GM21576 (cell line): ENCODE measurements at regions not wholly inside any gene's neighbourhood (a gene's known extent, or its start where the extent isn't known, plus 50 kb on each side); places are given as distances from the start of the nearest gene placed in this dataset.
"Not testable (repeated sequence)": the region's sequence is repeated elsewhere in the genome, so short reads cannot be mapped to it uniquely, and the experiment has no call there.

Experiments used
- ATAC-seq: cut with Tn5 transposase; IDR thresholded peaks from one replicate; pipeline ENCODE4 v1.9.1; 2021; ENCODE audit warnings: mild to moderate bottlenecking, moderate library complexity; ENCODE audit not compliant: unreplicated experiment

DNA sequence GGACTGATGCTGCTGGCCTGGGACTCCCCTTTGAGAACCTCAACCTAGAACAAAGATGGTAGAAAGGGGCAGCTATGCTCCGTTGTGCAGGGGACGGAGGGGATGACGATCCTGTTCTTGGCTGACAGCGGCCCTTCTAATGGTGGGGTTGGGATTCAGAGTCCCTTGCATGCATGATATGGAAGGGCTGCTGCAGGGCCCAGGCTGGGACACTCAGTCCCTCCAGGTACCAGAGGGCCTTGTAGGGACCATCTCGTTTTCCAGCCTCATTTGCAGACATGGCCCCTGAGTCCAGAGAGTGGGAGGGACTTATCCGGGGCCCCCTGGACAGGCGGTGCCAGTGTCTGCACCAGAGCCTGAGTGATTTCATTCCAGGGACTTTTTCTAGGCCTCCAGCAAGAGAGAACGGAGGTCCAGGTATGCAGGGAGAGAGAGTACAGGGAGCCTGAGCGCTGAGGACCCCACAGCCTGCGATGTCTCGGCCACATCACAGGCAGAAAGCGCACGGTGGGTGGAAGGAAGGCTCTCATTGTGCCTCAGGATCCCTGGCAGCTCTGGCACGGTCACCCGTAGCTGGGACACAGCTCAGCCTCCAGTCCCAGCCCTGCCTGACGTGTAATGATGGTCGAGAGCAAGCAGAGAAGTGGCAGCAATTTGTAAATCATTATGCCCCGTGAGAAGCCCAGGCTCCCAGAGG is 860.8 kb downstream of the TBC1D22A start:
- no peak for ATAC-seq

DNA sequence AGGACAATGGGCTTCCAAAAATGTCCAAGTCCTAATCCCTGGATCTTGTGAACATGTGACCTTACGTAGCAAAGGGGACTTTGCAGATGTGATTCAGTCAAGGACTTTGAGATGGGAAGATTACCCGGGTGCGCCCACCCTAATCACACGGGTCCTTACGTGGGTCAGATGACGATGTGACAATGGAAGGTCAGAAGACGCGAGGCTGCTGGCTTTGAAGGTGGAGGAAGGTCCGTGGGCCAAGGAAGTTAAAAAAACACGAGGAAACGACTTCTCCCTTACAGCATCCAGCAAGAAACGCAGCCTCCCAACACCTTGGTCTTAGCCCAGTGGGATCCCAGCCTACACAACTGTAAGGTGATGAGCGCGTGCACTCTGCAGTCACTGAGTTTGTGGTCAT is 860.1 kb downstream of the TBC1D22A start:
- no peak for ATAC-seq

DNA sequence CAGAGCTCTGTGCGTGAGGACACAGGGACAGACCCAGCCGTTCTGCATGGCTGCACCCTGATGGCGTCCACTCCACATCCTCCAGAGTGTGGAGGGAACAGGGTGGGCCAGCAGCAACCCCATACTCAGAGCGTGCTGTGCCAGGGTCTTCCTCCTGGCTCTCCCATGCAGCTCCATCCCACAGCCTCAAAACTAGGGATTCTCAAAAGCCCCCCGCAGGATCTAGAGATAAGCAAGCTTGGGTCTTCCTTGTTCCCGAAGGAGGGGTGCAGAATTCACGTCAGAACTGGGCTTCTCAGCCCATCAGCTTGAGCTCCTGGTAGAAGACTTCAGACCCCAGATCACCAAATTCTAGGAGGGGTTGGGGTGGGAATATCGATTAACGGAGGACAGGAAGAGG is 858.8 kb downstream of the TBC1D22A start:
- ATAC-seq: no peak

DNA sequence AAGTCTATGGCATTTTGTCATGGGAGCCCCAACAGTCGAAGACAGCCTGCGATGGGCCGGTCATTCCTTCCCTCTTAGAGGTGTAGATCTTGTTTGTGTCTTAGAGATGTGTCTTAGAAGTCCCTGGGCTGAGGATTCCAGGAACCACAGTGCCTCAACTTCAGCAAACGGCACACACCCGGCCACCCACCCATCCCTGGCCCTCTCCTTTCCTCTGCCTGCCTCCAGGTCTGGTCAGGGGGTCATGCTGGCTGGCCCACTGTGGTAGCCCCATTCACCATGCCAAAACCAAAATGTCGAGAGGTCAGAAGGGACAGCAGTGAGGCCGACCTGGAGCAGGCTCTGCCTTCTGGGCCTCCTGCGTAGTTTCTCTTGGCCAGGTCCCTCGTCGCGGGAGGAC is 857.9 kb downstream of the TBC1D22A start:
- no peak for ATAC-seq

DNA sequence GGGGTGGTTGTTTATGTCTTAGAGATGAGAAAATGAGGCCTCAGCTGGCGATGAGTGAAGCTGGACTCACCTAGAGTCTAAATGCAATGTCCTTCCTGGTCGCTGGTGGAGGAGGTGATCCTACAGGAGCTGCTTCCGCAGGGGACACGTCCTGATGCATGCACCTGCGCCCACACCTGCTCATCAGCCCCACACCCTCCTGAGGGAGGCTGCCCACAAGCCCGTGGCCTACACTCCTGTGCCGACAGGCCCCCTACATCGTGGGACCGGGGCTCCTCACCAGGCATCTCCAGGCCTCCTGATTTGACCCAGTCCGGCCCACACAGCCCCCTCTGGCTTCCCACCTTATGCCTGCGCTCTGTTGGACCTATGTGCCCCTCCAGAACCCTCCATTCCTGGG is 857.2 kb downstream of the TBC1D22A start:
- no peak for ATAC-seq

DNA sequence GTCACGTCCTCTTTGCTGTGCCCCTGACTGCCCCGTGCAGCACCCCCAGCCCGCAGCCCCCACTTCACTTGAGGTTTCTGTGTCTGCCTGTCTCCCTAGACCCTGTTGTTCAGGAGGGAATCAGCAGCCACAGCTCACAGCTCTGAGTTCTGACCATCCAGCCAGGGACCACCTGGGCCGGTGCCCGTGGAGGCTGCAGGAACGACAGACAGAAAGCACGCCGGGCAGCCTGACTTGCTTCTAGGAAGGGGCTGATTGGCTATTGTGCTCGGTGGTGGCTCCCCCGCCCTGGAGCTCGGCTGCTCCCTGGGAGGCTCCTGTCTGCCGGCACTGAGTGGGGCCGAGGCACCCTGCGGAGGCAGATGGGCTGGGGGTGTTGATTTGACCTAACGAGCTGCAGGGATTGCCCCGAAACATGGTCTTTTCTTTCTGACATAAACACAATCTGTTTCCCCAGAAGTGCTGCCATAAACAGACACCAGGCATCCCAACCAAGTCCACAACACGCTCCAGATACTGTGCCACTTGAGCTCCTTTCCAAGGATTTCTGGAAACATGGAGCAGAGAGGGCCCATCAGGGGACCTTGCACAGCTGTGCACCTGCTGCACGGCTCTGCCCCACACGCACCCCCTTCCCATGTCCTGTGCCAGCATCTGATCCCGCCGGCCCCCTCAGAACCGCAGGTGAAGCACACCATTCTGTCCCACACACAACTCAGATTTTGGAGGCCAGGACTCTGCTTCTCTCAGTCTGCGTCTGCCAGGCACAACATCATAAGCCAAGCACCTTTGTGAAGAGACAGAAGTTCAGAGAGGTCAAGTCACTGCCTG is 855.9 kb downstream of the TBC1D22A start:
- ATAC-seq: no peak

DNA sequence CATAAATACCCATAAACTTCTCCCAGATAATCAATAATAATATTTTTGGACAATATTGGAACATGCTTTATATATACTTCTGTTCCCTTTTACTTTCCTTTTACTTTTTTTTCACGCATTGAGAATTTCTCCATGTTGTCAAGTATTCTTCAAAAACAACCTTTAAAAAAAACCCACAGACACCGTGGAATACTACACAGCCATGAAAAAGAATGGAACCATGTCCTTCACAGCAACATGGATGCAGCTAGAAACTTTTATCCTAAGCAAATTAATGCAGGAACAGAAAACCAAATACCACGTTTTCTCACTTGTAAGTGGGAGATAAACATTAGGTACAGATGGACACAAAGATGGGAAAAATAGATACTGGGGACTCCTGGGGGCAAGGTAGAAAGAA is 854.7 kb downstream of the TBC1D22A start:
- ATAC-seq: no peak

DNA sequence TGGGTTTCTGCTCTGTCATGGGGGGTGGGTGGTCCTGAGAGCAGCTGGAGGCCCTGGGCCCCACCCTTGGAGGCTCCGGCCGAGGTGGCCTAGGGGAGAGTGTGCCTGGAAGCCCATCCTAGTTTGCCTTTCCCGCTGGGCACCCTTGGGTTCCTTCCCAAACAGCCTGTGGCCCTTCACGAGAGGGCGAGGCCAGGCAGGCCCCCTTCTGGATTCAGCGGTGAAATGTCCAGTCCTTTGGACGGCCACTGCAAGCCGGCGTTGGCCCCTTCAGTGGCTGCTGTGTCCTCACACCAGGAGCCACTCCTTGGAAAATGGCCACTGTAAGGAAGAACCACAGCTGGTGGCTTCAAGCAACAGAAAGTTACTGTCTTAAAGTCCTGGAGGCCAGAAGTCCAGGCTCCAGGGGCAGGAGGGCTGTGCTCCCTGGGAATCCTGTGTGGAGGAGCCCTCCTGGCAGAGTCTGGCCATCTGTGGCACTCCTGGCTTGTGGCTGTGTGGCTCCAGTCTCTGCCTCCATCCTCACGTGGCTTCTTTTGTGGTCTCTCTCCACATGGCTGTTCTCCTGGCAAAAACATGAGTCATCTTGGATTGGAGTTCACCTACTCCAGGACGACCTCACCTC is 854.1 kb downstream of the TBC1D22A start:
- ATAC-seq: no peak

DNA sequence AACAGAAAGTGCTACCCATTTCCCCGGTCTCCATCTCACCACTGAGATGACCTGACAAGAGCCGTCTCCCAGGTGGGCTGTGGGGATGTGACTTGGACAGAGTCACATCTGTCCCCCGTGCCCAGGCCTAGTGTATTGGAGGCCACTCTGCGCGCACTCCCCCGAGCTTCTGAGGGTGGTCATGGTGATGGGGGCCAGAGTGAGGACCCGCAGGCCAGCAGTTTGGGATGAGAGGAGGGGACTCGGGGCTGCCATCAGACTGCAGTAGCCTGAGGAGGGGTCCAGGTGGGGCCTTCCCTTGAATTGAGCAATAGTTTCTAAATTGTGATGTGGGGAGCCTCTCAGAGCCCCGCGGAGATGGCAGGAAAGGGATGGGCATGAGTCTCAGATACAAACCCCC is 852.6 kb downstream of the TBC1D22A start:
- no peak for ATAC-seq

DNA sequence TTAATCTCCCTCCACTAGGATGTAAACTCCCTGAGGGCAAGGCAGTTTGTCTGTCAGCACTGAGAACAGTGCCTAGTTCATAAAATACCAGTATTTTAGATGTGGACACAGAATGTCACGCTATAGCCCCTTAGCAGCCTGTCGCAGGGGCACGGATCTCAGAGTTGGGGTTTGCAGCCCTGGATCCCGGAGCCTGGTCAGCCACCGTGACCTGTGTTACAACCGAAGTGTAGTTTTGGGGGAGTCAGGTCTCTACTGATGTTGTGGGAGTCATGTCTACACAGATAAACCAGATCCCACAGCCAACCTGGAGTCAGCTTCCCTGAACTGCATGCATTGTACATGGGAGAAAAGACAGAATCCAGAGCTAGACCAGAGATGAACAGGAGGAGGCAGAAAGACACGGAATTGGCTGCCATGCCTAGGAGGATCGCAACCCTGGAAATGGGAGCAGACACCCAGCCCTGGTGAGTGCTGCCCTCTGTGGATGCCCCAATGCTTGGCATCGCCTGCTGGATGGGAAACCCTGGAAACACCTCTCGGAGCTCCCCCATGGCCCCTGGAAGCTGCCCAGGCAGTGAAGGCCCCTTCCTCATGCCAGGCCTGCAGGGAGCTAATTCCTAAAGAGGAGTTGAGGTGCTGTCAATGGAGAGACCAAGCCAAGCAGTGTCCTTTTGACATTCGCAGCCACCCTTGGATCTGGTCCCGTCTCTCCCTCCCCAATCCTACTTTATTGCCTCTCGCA is 851.3 kb downstream of the TBC1D22A start:
- no peak for ATAC-seq

DNA sequence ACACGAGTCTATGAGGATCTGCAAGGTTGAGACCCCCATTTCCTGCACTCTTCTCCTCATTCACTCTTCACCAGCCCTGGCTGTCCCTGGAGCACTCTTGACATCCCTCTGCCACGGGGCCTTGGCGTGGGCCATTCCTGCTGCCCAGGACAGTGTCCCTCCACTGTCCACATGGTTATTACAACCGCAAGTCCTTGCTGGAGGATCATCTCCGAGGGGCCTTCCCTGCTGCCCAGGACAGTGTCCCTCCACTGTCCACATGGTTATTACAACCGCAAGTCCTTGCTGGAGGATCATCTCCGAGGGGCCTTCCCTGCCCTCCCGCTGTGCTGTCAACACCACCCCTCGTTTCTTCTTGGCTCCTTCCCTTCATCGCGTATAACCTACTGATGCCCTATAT is 850.7 kb downstream of the TBC1D22A start:
- ATAC-seq: not testable (repeated sequence)

DNA sequence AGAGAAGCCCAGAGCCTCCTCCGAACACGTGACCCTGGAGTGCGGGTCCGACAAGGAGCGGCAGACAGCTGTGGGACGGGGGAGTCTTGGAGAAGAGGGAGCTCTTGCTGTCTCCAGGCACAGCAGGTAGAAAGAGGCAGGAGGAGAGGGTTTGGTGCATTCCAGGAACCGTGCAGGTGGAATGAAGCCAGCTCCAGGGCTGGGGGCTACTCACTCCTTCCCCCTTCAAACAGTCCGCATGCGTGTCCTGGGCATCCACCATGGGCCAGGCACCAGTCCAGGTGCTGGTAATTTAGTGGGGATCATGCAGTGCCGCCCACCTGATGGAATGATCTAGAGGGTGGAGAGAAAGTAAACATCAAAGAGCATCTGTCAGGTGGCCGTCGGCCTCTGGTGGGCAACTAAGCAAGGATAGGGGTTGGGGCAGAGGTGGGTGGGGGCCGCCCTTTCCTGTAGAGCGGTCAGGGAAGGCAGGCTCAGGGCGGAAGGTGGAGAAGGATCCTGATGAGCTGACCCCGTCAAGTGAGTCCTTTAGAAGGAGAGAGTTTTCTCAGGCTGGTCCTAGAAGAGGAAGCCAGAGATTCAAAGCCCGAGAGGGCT is 850.0 kb downstream of the TBC1D22A start:
- no peak for ATAC-seq

DNA sequence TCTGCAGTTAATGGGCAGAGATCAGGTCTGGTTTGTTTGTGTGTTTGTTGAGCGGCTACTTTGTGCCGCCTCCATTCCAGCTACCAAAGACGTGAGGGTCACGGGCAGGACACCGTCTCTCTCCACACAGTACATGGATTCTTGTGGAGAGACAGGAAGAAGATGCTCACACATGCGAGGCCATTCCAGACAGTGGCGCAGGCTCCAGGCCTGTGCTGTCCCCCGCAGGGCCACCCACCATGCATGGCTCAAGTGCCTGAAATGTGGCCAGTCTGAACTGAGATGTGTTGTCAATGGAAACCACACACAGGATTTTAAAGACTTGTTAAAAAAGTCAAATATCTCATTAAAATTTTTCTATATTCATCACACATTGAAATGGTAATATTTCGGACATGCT is 848.3 kb downstream of the TBC1D22A start:
- ATAC-seq: no peak

DNA sequence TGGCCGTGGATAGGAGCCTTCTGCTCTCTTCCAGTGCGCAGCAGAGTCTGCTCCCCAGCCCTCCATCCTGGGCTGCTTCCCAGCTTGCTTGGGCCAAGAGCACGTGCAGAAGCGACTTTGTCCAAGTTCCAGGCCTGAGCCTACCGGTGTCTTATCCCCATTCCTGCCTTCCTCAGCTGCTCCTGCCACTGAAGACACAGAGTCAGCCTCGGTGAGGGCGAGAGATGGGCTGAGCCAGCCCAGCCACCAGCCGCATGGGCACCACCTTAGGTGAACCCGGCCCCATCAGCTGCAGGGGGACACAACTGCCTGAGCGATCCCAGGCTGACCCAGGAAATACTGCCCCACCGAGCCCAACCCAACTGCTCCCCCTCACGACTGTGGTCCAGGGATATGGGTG is 847.8 kb downstream of the TBC1D22A start:
- no peak for ATAC-seq

DNA sequence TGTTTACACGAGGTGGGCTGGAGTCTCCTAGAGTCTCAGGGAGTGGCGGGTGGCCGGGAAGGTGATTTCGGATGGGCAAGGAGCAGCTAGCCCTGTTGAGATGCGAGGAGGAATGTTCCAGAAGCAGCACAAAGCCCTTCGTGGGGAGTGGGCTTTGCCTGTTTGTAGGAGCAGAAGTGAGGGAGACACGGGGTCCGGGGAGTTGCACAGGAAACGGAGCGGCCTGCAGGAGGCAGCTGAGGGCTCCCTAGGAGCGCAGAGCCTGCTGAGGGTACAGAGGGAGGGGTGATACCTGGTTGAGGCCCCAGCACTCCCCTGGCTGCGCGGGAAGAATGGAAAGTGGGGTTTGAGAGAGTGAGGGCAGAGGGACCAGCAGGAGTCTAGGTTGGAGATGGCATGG is 847.2 kb downstream of the TBC1D22A start:
- no peak for ATAC-seq

DNA sequence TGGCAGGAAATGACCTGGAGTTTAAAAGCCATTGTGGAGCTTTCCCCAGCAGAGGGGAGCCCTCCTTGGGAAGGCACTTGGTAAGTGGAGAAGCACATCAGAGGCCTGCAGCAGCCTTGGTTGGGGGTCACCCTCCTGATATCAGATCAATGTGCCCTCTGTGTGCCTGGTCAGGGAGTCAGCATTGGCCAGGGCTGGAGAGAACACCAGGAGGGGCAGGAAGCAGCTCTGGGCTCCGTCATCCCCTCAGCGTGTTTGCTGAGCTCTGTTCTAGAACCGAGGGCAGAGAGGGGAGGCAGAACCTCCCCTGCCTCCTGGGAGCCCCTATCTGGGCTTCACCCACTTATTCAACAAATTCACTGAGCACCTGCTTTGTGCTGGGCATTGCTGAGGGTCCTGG is 846.0 kb downstream of the TBC1D22A start:
- no peak for ATAC-seq

DNA sequence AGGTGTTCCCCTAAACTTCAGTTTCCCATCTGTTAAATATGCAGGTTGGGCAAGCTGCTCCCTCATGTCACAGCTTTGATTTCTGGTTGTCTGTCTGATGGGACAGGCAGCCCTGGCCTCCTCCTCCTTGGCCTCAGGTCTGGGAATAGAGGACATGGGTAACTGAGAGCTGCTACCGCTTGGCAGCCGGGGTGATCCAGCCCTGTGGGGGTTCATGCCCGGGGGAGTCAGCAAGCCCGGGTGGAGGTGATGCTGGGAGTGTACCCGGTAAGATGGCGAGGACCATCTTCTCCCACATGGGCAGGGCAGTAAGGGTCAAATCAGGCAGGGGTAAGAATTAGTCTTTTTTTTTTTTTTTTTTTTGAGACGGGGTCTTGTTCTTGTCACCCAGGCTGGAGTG is 845.0 kb downstream of the TBC1D22A start:
- ATAC-seq: no peak

DNA sequence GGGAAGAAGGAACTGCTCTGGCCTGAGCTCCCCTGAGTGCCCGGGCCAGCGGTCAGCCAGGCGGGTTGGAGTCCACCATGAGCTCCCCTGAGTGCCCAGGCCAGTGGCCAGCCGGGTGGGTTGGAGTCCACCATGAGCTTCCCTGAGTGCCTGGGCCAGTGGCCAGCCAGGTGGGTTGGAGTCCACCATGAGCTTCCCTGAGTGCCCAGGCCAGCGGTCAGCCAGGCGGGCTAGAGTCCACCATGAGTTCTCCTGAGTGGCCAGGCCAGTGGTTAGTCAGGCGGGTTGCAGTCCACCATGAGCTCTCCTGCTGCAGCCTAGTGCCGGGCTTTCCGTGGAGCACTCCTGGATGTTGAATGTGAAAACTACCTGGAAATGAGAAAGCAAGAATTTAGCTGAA is 844.0 kb downstream of the TBC1D22A start:
- no peak for ATAC-seq

DNA sequence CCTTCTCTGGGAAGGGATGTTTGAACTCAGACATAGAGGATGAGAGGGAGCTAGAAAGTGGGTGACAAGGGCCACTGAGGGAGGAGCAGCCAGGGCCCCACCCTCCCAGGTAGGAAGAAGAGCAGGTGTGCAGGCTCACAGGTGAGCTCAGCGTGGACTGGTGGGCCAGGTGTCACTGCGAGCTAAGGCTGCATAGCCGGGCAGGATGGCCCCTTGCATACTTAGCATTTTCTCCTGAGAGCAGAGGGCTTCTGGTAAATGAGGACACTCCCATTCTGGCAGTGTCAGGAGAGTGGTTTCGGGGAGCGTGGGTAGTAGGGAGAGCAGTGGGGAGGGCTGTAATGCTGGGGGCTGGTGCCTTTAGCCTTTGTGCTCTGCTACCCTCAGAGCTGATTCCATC is 843.4 kb downstream of the TBC1D22A start:
- ATAC-seq: no peak

DNA sequence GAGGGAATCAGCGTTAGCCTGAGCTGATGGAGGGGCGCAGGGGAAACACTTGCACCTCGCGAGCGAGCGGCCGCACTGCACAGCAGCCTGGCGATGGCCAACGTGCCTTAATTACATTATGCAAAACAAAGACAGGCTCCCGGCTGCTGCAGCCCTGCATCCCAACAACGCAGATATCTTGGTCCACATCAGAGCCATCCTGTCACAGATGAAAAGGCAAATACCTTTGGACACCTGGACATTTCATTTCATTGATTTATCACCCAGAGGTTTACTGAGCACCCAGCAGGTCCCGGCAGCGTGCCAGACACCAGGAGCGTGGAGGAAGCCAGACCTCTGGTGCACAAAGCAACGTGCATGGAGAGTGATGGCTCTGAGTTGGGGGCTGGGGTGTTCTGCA is 843.0 kb downstream of the TBC1D22A start:
- no peak for ATAC-seq

DNA sequence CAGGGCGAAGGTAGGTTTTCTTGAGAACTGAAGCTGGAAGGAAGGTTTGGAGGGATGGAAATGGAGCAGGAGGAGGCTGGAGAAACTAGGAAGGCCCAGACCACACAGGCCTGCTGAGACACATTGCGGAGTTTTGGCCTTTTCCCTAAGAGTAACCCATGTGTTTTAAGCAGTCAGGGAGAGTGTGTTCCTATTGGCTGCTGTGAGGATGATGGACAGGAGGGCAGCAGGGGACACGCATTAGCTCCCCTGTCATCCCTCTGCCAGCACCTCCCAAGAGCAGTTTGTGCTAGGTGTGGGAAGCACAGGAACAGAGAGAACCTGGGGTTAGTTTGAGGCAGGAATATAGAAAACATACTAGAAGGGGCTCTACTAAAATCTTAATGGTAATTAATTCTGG is 842.1 kb downstream of the TBC1D22A start:
- ATAC-seq: no peak
